K562 (cell line): ENCODE measurements at regions not wholly inside any gene's neighbourhood (a gene's known extent, or its start where the extent isn't known, plus 50 kb on each side); places are given as distances from the start of the nearest gene placed in this dataset.
A peak's percentile ranks its signal among the peaks of the same experiment; 100 is the strongest.

ENCODE experiments used
- NR4A1 ChIP-seq, 2 experiments: fragments of 250-450 bp in 1 of 2; fragments of 450-650 bp in 1 of 2; sonication (Bioruptor Pico) in 1 of 2; IDR thresholded peaks; 2 replicates each; pipeline versions ENCODE4 v1.4.0 to v1.6.1; 2016 to 2020; ENCODE audit warnings: mild to moderate bottlenecking in 2 of 2, missing compliant biosample characterization in 1 of 2, missing genetic modification characterization in 1 of 2, moderate library complexity in 1 of 2
- RBM14 ChIP-seq: fragments of 200-400 bp; formaldehyde crosslinking; IDR thresholded peaks from 2 replicates; pipeline ENCODE4 v1.6.1; 2018; ENCODE audit warnings: low read depth, mild to moderate bottlenecking, low read length, moderate library complexity, borderline replicate concordance; ENCODE audit not compliant: insufficient read depth
- RBM15 ChIP-seq: fragments of 200-400 bp; formaldehyde crosslinking; IDR thresholded peaks from 2 replicates; pipeline ENCODE4 v1.6.1; 2018; ENCODE audit warnings: mild to moderate bottlenecking, low read length, moderate library complexity; ENCODE audit not compliant: insufficient read depth
- ZBTB49 ChIP-seq: sonication (generic); formaldehyde crosslinking; IDR thresholded peaks from 2 replicates; pipeline ENCODE4 v1.8.0; 2022; ENCODE audit warnings: missing genetic modification reagents, mild to moderate bottlenecking, borderline replicate concordance
- ZNF316 ChIP-seq: fragments of 450-650 bp; IDR thresholded peaks from 2 replicates; pipeline ENCODE4 v1.6.1; 2016
- ZNF696 ChIP-seq: fragments of 250-450 bp; sonication (Bioruptor Pico); conservative IDR thresholded peaks from 2 replicates; pipeline ENCODE4 v1.4.0; 2020; ENCODE audit warnings: mild to moderate bottlenecking, moderate library complexity
- TF ChIP-seq, protein P1 (sequence below): fragments of 450-650 bp; IDR thresholded peaks from 2 replicates; pipeline ENCODE4 v1.6.1; 2017; ENCODE audit warnings: antibody characterized with exemption, mild to moderate bottlenecking
- TF ChIP-seq, protein P2 (sequence below): IDR thresholded peaks from 2 replicates; pipeline ENCODE4 v1.6.1; 2012; ENCODE audit warnings: low read depth, low read length, improper control_type of control experiment, borderline replicate concordance
- TF ChIP-seq, protein P3 (sequence below): fragments of 250-450 bp; sonication (Bioruptor Pico); IDR thresholded peaks from 2 replicates; pipeline ENCODE4 v1.8.0; 2021; ENCODE audit warnings: borderline replicate concordance, mild to moderate bottlenecking, moderate library complexity; ENCODE audit not compliant: poor library complexity, severe bottlenecking

DNA sequence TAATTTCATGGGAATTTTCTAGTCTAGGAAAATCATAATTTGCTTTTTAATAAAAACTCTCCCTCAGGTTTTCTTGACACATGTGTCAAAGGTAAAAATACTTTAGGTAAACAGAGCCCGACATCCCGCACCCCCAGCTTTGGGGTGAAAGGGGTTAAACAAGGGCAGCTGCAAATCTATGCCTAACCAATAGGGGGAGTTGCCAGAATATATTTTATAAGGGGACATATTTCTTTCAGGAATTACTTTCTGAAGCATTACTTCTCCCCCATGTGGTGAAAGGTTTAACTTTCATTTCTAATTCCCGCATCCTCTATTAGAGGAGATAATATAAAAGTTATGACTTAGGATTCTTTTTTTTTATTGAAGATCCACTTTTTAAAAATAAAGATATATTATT lies 53.9 kb upstream of the HEPH start (continued):
- TF ChIP-seq, protein P1, sequence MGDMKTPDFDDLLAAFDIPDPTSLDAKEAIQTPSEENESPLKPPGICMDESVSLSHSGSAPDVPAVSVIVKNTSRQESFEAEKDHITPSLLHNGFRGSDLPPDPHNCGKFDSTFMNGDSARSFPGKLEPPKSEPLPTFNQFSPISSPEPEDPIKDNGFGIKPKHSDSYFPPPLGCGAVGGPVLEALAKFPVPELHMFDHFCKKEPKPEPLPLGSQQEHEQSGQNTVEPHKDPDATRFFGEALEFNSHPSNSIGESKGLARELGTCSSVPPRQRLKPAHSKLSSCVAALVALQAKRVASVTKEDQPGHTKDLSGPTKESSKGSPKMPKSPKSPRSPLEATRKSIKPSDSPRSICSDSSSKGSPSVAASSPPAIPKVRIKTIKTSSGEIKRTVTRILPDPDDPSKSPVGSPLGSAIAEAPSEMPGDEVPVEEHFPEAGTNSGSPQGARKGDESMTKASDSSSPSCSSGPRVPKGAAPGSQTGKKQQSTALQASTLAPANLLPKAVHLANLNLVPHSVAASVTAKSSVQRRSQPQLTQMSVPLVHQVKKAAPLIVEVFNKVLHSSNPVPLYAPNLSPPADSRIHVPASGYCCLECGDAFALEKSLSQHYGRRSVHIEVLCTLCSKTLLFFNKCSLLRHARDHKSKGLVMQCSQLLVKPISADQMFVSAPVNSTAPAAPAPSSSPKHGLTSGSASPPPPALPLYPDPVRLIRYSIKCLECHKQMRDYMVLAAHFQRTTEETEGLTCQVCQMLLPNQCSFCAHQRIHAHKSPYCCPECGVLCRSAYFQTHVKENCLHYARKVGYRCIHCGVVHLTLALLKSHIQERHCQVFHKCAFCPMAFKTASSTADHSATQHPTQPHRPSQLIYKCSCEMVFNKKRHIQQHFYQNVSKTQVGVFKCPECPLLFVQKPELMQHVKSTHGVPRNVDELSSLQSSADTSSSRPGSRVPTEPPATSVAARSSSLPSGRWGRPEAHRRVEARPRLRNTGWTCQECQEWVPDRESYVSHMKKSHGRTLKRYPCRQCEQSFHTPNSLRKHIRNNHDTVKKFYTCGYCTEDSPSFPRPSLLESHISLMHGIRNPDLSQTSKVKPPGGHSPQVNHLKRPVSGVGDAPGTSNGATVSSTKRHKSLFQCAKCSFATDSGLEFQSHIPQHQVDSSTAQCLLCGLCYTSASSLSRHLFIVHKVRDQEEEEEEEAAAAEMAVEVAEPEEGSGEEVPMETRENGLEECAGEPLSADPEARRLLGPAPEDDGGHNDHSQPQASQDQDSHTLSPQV, result 0 out of 2 replicates have a peak, but pooled peaks have one; percentile 37
- TF ChIP-seq ZNF696 (CRISPR knock-in tag) (no peak), ZBTB49 (CRISPR knock-in tag) (no peak), RBM14 (no peak), NR4A1 (CRISPR knock-in tag; IDR thresholded peaks at IDR 0.05) (no peak), NR4A1 (tag; IDR thresholded peaks at IDR 0.05) (no peak), RBM15 (no peak), ZNF316 (no peak)
- TF ChIP-seq, protein P2, sequence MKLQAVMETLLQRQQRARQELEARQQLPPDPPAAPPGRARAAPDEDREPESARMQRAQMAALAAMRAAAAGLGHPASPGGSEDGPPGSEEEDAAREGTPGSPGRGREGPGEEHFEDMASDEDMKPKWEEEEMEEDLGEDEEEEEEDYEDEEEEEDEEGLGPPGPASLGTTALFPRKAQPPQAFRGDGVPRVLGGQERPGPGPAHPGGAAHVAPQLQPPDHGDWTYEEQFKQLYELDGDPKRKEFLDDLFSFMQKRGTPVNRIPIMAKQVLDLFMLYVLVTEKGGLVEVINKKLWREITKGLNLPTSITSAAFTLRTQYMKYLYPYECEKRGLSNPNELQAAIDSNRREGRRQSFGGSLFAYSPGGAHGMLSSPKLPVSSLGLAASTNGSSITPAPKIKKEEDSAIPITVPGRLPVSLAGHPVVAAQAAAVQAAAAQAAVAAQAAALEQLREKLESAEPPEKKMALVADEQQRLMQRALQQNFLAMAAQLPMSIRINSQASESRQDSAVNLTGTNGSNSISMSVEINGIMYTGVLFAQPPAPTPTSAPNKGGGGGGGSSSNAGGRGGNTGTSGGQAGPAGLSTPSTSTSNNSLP, result peak; percentile 99
- TF ChIP-seq, protein P3, sequence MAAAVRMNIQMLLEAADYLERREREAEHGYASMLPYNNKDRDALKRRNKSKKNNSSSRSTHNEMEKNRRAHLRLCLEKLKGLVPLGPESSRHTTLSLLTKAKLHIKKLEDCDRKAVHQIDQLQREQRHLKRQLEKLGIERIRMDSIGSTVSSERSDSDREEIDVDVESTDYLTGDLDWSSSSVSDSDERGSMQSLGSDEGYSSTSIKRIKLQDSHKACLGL, result no peak
